ENCODE measurements at regions not wholly inside any gene's neighbourhood (a gene's known extent, or its start where the extent isn't known, plus 50 kb on each side); places are given as distances from the start of the nearest gene placed in this dataset.

DNA sequence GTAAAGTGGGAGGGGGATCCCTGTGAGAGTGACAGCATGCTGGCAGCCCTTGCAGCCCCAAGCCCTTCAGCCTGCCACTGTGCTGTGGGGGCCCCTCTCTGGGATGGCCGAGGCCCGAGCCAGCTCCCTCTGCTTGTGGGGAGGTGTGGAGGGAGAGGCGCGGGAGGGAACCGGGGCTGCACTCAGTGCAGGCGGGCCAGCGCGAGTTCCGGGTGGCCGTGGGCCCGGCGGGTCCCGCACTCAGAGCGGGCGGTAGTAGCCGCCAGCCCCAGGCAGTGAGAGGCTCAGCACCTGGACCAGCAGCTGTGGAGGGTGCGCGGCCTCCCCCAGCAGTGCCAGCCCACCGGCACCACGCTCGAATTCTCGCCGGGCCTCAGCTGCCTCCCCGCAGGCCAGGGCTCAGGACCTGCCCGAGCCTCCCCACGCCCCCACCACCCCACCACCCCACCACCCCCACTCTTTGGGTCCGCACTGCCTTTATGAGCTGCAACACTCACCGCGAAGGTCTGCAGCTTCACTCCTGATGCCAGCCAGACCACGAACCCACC, 208.1 kb downstream of the CDH19 start:
- TF ChIP-seq, protein P1, sequence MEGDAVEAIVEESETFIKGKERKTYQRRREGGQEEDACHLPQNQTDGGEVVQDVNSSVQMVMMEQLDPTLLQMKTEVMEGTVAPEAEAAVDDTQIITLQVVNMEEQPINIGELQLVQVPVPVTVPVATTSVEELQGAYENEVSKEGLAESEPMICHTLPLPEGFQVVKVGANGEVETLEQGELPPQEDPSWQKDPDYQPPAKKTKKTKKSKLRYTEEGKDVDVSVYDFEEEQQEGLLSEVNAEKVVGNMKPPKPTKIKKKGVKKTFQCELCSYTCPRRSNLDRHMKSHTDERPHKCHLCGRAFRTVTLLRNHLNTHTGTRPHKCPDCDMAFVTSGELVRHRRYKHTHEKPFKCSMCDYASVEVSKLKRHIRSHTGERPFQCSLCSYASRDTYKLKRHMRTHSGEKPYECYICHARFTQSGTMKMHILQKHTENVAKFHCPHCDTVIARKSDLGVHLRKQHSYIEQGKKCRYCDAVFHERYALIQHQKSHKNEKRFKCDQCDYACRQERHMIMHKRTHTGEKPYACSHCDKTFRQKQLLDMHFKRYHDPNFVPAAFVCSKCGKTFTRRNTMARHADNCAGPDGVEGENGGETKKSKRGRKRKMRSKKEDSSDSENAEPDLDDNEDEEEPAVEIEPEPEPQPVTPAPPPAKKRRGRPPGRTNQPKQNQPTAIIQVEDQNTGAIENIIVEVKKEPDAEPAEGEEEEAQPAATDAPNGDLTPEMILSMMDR (conservative IDR thresholded peaks at IDR 0.05) = no peak
- TF ChIP-seq EZH2 (IDR thresholded peaks at IDR 0.05; ENCODE audit: low read depth) = no peak

Data from PC-9 (cell line).